ENCODE measurements at regions not wholly inside any gene's neighbourhood (a gene's known extent, or its start where the extent isn't known, plus 50 kb on each side); places are given as distances from the start of the nearest gene placed in this dataset.

DNA sequence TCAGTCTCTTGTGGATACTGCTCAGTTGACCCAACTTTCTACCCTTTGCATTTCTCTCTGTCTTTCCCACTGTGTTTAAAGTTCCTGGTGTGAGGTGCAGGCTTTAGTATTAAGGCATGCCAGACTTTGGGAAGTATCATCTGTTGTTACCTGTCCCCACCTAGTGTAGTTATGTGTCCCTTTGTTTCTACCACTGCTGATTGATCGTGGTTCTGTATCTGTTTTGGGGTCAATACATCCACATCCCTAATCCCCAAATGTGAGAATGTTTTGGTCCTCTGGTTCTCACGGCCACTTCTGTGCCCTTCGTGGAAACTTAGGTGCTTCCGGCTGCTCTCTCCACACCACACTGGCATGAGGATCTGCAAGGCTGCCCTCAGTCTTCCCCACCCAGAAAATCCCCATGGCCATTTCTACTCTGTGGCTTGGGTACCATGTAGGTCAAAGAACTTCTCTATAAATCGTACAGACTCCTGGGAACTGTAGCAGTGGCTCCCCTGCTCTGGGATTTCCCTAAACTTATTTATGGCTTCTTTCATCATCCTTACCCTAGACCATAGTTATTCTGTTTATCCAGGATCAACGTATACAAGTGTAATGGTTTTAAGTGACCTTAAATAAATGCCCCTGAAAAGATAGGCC is 443.2 kb downstream of the XYLT1 start:
- 80 to 86% methylated on average over 6 of the region's 6 CpGs for WGBS, 2 donors
- Histone ChIP-seq H3K4me1 (peaks cover 0 to 9% (median 0%) of the 10 kb centered on the region in 3 donors), H3K4me3 (no peak overlapping the region), H3K36me3 (no peaks in the 10 kb centered on the region), H3K27ac (no peak overlapping the region), H3K9me3 (peaks cover 0 to 5% (median 0%) of the 10 kb centered on the region in 3 donors), H3K27me3 (no peaks in the 10 kb centered on the region)
- TF ChIP-seq POLR2A (IDR thresholded peaks at IDR 0.05) = no peak
- TF ChIP-seq, protein P1, sequence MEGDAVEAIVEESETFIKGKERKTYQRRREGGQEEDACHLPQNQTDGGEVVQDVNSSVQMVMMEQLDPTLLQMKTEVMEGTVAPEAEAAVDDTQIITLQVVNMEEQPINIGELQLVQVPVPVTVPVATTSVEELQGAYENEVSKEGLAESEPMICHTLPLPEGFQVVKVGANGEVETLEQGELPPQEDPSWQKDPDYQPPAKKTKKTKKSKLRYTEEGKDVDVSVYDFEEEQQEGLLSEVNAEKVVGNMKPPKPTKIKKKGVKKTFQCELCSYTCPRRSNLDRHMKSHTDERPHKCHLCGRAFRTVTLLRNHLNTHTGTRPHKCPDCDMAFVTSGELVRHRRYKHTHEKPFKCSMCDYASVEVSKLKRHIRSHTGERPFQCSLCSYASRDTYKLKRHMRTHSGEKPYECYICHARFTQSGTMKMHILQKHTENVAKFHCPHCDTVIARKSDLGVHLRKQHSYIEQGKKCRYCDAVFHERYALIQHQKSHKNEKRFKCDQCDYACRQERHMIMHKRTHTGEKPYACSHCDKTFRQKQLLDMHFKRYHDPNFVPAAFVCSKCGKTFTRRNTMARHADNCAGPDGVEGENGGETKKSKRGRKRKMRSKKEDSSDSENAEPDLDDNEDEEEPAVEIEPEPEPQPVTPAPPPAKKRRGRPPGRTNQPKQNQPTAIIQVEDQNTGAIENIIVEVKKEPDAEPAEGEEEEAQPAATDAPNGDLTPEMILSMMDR (IDR thresholded peaks at IDR 0.05) = no peak
- intact Hi-C loops (cut with DNase I) = no loop called here
- no peak for DNase-seq

- Histone ChIP-seq H3K27me3 (no peaks in the 10 kb centered on the region), H3K4me1 (peaks cover 0 to 9% (median 0%) of the 10 kb centered on the region in 3 donors), H3K4me3 (no peak overlapping the region), H3K36me3 (no peaks in the 10 kb centered on the region), H3K27ac (no peak overlapping the region), H3K9me3 (peaks cover 0 to 5% (median 0%) of the 10 kb centered on the region in 3 donors)
- DNase-seq = no peak
- TF ChIP-seq POLR2A (IDR thresholded peaks at IDR 0.05) = no peak
- TF ChIP-seq, protein P1 (IDR thresholded peaks at IDR 0.05) = no peak
- intact Hi-C loops (cut with DNase I) = no loop called here
- 12 to 18% methylated on average over 1 of the region's 1 CpG for WGBS, 2 donors
Measured at GRCh38 chr16:17029602-17030350, 441.0 kb downstream of the XYLT1 start.

GRCh38 chr16:17031484-17032268 is 439.1 kb downstream of the XYLT1 start:
- Histone ChIP-seq H3K36me3 (no peaks in the 10 kb centered on the region), H3K4me1 (peaks cover 0 to 4% (median 0%) of the 10 kb centered on the region in 3 donors), H3K27me3 (no peaks in the 10 kb centered on the region), H3K27ac (no peak overlapping the region), H3K9me3 (peaks cover 0 to 5% (median 0%) of the 10 kb centered on the region in 3 donors), H3K4me3 (no peak overlapping the region)
- intact Hi-C loops (cut with DNase I) = no loop called here
- DNase-seq = no peak
- no peak for TF ChIP-seq POLR2A (IDR thresholded peaks at IDR 0.05)
- TF ChIP-seq, protein P1 (IDR thresholded peaks at IDR 0.05) = no peak
- WGBS, 2 donors = 75 to 91% methylated on average over 1 of the region's 1 CpG

DNA sequence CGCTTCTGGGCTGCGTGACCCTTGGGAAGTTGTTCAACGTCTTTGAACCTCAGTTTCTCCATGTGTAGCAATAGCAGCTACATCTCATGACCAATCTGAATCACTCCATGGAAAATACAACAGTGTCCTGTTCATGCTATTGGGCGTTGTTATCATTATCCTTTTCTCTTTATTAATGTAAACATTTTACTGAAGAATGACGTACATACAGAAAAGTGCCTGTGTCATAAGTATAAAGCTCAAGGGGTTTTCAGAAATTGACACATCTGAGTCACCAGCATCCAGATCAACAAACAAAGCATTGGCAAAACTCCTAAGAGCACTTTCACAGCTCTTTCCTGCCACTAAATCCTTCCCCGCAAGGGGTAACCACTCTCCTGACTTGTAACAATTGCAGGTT is 438.4 kb downstream of the XYLT1 start:
- TF ChIP-seq POLR2A (IDR thresholded peaks at IDR 0.05) = no peak
- TF ChIP-seq, protein P1 (IDR thresholded peaks at IDR 0.05) = no peak
- Histone ChIP-seq H3K27ac (no peak overlapping the region), H3K9me3 (peaks cover 0 to 5% (median 0%) of the 10 kb centered on the region in 3 donors), H3K4me1 (peaks cover 0 to 9% (median 0%) of the 10 kb centered on the region in 3 donors), H3K4me3 (no peak overlapping the region), H3K36me3 (no peaks in the 10 kb centered on the region), H3K27me3 (no peaks in the 10 kb centered on the region)
- no peak for DNase-seq
- 64 to 79% methylated on average over 6 of the region's 6 CpGs for WGBS, 2 donors
- intact Hi-C loops (cut with DNase I) = no loop called here

Measured in esophagus squamous epithelium (tissue), 5 donors.